AG04449 (cell line): ENCODE measurements at regions not wholly inside any gene's neighbourhood (a gene's known extent, or its start where the extent isn't known, plus 50 kb on each side); places are given as distances from the start of the nearest gene placed in this dataset.

Source experiments
- CTCF ChIA-PET: fragments of 350-600 bp; formaldehyde crosslinking; extraction: SDS; loops from one replicate; lab custom pipeline; 2021; ENCODE audit warnings: antibody characterized with exemption; lab: Yijun Ruan, JAX
- POLR2A ChIA-PET: fragments of 400-600, 350-600 bp; formaldehyde crosslinking; extraction: SDS; loops from one replicate; lab custom pipeline; 2020; ENCODE audit warnings: antibody characterized with exemption, inconsistent platforms; lab: Yijun Ruan, JAX
- DNase-seq: peaks from one replicate; pipeline ENCODE4 v3.0.0-alpha.2; 2010; ENCODE audit warnings: low read depth, low spot score
- H3K4me3 ChIP-seq: 2 replicates; pipeline ENCODE4 v1.5.1; 2011; ENCODE audit warnings: low read depth, mild to moderate bottlenecking, control low read depth, low read length
- CTCF ChIP-seq: IDR thresholded peaks from one replicate; pipeline ENCODE4 v1.5.1; 2011; ENCODE audit warnings: mild to moderate bottlenecking, moderate library complexity, low read length, control low read depth, inconsistent platforms; ENCODE audit not compliant: insufficient read depth; ENCODE audit errors: missing control alignments

- no peak overlapping the region for H3K4me3 ChIP-seq
- no peak for TF ChIP-seq CTCF
- DNase-seq = no peak
- ChIA-PET CTCF (no interaction called here), POLR2A (no interaction called here)
Observed at GRCh38 chr2:151176661-151177060, 85.0 kb downstream of the RBM43 start.

GRCh38 chr2:151175864-151176263, 85.8 kb downstream of the RBM43 start:
- ChIA-PET CTCF (interaction anchor here (0.9 to 1.4 kb wide), 2 partner anchors 10 to 14 kb away, joined by 3 to 4 read pairs; no protein-coding TSS in a partner anchor), POLR2A (no interaction called here)
- no peak for DNase-seq
- H3K4me3 ChIP-seq = no peak overlapping the region
- no peak for TF ChIP-seq CTCF

GRCh38 chr2:151174127-151174526, 87.5 kb downstream of the RBM43 start:
- CTCF ChIA-PET = interaction anchor here (1.0 kb wide), 1 partner anchor 65 kb away, joined by 3 read pairs; no protein-coding TSS in a partner anchor
- no peak overlapping the region for H3K4me3 ChIP-seq
- POLR2A ChIA-PET = no interaction called here
- DNase-seq = no peak
- no peak for TF ChIP-seq CTCF

GRCh38 chr2:151171186-151171585, 90.5 kb downstream of the RBM43 start:
- DNase-seq = no peak
- no peak overlapping the region for H3K4me3 ChIP-seq
- no peak for TF ChIP-seq CTCF
- ChIA-PET CTCF (no interaction called here), POLR2A (no interaction called here)

GRCh38 chr2:151166410-151166809, 95.3 kb downstream of the RBM43 start:
- TF ChIP-seq CTCF = no peak
- H3K4me3 ChIP-seq = no peak overlapping the region
- CTCF ChIA-PET = interaction anchor here (1.3 to 1.6 kb wide), 2 partner anchors 9 kb away, joined by 3 read pairs; no protein-coding TSS in a partner anchor
- DNase-seq = no peak
- POLR2A ChIA-PET = no interaction called here

GRCh38 chr2:151165105-151165684, 96.5 kb downstream of the RBM43 start:
- no peak overlapping the region for H3K4me3 ChIP-seq
- ChIA-PET POLR2A (no interaction called here), CTCF (interaction anchor here (1.6 kb wide), 1 partner anchor 10 kb away, joined by 3 read pairs; no protein-coding TSS in a partner anchor)
- no peak for DNase-seq
- TF ChIP-seq CTCF = no peak
